ENCODE measurements at regions not wholly inside any gene's neighbourhood (a gene's known extent, or its start where the extent isn't known, plus 50 kb on each side); places are given as distances from the start of the nearest gene placed in this dataset.
"Not testable (repeated sequence)": the region's sequence is repeated elsewhere in the genome, so short reads cannot be mapped to it uniquely, and the experiment has no call there.

DNA sequence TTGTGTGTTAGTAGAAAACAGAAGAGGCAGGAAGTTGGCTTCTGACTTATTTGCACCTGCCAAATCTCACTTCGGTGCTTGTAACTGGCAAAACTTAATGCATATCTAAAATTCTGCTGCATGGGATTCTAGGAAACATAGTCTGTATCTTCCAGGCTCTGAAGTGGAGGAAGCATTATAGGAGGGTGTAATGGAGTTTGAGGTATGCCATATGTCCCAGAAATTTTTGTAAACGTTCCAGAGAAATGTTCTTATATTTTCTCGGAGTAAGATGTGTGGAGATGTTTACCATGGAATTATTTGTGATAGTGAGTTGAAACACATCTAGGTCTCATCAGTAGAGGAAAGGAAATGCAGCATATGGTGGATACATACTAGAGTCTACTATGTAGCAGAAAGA lies 1329.0 kb upstream of the NUDT12 start:
- DNase-seq = no peak

DNA sequence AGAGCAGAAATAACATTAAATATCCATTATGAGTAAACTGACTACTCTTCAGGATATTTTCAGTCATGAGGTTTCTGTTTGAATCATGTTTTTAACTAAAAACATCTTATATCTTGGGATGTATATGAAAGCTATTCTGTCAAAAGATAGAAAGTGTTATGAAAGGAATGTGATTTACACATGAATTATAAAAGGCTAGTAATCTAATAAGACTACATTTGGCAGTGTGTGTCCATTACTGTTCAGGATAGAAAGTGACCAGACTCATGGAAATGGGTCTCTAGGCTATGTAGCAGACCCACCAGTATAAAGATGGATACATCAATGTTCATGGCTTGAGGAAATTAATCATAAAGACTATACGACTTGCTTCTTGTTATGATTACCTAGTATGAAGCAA lies 1328.2 kb upstream of the NUDT12 start:
- no peak for DNase-seq

GRCh38 chr5:104859437-104859836 lies 1296.8 kb upstream of the NUDT12 start:
- no peak for DNase-seq

- DNase-seq = not testable (repeated sequence)
Measured at GRCh38 chr5:104852099-104852498, 1289.5 kb upstream of the NUDT12 start.

- no peak for DNase-seq
Measured at GRCh38 chr5:104845541-104845940, 1283.0 kb upstream of the NUDT12 start.

DNA sequence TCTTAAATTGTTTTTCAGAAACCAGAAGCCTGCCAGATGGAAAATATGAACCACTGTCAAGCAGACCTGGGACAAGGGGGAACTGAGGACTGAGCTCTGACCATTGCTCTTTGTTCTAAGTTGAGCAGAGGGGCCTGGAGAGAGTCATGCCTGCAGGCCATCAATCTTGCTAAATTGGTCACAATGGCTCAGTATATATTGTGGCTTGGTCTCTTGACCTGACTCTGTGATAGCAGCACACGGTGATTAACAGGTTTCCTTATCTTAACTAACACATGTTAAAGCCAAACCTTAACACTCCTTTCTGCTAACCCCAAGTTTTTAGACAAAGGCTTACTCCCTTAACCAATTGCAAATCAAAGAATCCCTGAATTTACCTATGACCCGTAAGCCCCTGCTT lies 1281.2 kb upstream of the NUDT12 start:
- DNase-seq = no peak

GRCh38 chr5:104840284-104840683 lies 1277.7 kb upstream of the NUDT12 start:
- DNase-seq = no peak

- not testable (repeated sequence) for DNase-seq
Measured at GRCh38 chr5:104831515-104831914, 1268.9 kb upstream of the NUDT12 start.

DNA sequence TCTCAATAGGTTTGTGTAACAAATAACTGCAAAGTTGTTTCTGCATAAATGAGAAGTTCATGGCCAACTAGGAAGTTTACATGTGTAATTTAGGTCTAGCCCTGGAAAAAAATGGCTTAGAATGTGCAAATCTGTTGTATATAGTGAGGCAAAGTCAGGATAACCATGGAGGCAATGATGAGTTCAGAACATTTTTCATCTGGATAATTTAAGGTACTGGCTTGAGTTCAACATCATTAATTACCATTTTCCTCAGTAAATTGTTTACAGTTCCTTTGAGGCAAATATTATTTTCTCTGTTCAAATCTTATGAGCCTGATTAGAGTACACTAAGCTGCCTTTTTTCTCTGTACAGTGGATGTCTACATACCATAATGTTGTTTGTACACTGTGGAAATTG lies 1259.0 kb upstream of the NUDT12 start:
- no peak for DNase-seq

- DNase-seq = peak; percentile 50
Measured at GRCh38 chr5:104817127-104817526, 1254.5 kb upstream of the NUDT12 start.

DNA sequence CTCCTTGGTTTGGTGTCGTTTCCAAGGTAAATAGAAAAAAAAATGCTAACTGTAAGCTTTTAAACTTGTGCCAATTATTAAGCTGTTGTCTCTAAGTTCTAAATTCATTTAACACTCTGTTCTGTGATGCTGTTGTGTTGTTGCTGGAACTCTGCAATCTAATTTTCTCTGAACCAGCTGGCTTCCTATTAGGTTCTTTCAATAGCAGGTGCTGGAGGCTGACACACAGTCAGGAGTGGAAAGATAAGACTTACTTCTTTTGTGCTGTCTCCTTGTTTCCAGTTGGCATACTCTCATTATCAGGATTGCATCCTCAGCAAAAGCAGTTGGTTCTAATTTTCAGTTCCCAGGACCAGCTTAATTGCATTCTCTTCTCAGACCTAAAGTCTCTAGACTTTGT lies 1252.6 kb upstream of the NUDT12 start:
- no peak for DNase-seq

- no peak for DNase-seq
Measured at GRCh38 chr5:104800440-104801048, 1238.0 kb upstream of the NUDT12 start.

GRCh38 chr5:104793755-104794080 lies 1231.1 kb upstream of the NUDT12 start:
- DNase-seq = no peak

DNA sequence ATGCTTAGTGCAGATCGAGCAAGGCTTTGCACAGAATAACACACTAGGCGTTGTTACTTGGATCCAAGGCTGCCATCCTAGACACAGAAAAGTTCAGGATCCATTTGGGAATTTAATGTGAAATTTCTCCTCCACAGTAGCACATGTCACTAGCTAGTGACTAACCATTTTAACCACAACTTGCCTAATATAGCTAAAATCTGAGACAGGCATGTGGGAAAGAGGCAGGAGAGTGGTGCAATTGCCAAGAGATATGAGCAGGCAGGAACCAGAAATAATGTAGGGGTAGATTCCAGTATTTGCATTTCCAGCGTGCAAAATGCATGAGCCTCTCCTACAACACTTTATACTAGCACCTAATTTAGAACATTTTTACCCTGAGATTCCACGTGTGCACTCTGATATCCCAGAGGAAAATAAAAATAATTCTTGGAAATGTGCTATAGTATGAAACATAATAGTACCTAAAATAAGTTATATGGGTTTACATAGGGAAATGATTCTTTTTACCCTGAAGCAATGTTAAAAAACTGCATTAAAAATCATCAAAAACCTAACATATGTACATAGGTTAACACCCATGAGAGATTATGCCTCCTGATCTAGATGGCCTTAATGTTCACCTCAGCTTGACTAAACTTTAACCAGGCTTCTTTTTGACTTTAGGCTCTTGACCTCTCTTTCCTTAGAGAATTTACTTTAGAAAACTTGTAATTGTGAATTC lies 1230.6 kb upstream of the NUDT12 start:
- DNase-seq = no peak

DNA sequence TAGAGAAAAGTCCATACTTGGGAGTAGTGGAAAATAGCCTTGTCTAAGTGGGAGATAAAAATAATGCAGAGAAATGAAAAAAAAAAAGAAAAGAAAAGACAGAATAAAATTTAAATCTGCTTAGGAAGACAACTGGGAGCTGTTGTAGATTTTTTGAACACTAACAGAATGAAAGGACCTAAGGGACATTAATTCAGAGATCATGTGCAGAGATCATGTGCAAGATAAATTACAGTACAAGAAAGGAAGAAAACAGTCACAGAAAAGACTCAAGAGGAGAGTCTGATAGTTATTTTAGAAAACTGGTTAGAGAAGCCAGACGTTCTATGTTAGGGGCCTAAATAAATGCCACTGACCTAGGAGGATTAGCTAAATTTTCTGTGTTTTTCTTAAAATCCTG lies 1226.8 kb upstream of the NUDT12 start:
- DNase-seq = no peak

- DNase-seq = no peak
Measured at GRCh38 chr5:104785097-104785496, 1222.5 kb upstream of the NUDT12 start.

GRCh38 chr5:104774372-104774771 lies 1211.8 kb upstream of the NUDT12 start:
- DNase-seq = no peak

- no peak for DNase-seq
Measured at GRCh38 chr5:104764197-104764596, 1201.6 kb upstream of the NUDT12 start.

DNA sequence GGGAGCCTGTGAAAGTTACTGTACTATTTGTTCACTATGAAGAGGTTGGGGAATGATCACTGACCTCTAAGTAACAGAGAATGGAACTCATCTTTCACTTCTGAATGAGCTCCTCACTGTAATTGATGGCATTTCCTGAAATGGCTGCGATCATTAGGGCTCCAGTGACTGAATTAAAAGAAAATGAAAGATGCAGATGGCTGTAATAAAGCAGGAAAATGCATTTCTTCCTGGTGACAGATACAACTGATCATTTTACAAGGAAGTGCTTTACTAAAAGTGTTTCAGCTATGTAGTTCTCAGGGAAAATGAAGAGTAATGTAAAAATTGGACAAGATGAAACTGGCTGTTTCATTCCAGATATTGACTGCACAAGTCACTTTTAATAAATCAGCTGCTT lies 1200.6 kb upstream of the NUDT12 start:
- no peak for DNase-seq

- no peak for DNase-seq
Measured at GRCh38 chr5:104757915-104758314, 1195.3 kb upstream of the NUDT12 start.

DNA sequence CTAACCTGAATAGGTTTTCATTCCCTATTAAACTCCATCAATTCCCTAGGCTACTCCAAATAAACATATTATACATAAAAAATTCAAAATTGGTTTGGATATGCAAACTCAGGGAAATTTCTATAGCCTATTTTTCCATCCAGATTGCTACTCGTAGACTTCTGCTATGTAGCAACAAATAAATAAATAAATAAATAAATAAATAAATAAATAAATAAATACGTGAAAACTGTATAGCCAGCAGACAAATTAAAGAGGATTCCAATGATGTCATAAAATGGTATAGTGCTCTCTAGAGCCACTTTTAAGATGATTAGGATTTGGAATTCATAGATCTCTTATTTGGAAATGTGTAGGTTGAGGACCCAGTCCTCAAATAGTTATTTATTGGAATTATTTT lies 1193.2 kb upstream of the NUDT12 start:
- DNase-seq = no peak

GRCh38 chr5:104754311-104754995 lies 1191.9 kb upstream of the NUDT12 start:
- DNase-seq = no peak

GRCh38 chr5:104751969-104752368 lies 1189.4 kb upstream of the NUDT12 start:
- DNase-seq = no peak

DNA sequence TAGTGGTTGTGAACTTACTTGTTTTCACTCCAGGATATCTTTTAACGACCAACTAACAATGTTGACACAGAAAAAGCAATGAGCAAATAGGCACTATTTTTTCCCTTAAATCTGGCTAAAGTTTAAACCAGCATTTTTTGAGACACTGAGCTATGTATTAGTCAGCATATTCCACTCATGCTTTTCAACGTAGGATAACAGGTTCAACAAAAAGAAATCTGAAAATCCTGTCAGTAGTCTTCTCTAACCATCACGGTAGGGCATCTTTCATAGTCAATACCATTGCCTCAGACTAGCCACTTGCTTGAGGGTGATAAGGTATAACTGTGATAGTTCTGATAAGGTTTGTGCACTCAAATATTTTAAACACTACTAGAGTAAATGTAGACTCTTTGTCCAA lies 1177.3 kb upstream of the NUDT12 start:
- DNase-seq = no peak

DNA sequence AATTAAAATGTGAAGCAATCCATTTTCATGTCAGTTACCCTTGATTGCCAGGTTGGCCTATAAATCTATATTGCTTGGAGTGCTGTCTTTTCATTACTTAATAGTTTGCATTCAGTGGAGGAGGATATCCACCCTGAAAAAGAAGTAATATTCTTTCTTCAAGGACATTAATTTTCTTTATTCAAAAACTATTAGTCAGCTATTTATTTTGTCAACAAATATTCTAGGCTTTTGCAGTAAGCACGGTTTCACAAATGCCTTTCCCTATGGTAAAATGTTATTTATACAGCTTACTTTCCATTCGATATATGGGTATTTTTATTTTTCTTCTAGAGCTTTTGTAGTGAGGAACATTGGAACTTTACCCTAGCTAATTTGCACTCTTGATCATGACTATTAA lies 1176.9 kb upstream of the NUDT12 start:
- no peak for DNase-seq

All from SHP77 treated with DMSO at 0.1 percent for 48 hours (cell line).